ENCODE measurements at regions not wholly inside any gene's neighbourhood (a gene's known extent, or its start where the extent isn't known, plus 50 kb on each side); places are given as distances from the start of the nearest gene placed in this dataset.

- TF ChIP-seq CTCF (IDR thresholded peaks at IDR 0.05; ENCODE audit: extremely low read depth, insufficient read depth, missing control alignments) = no peak
- in situ Hi-C loops (cut with MboI; ENCODE audit: low pct_unique_long_range_greater_than_20kb, low sequenced_read_pairs, unreplicated experiment) = no loop called here
- DNase-seq (ENCODE audit: low spot score) = no peak
Measured at GRCh38 chr12:127241072-127241817, 1025.7 kb upstream of the TMEM132C start.

GRCh38 chr12:127245009-127245408 is 1022.0 kb upstream of the TMEM132C start:
- TF ChIP-seq CTCF (IDR thresholded peaks at IDR 0.05; ENCODE audit: extremely low read depth, insufficient read depth, missing control alignments) = no peak
- no peak for DNase-seq (ENCODE audit: low spot score)
- in situ Hi-C loops (cut with MboI; ENCODE audit: low pct_unique_long_range_greater_than_20kb, low sequenced_read_pairs, unreplicated experiment) = no loop called here

GRCh38 chr12:127245437-127245836 is 1021.5 kb upstream of the TMEM132C start:
- in situ Hi-C loops (cut with MboI; ENCODE audit: low pct_unique_long_range_greater_than_20kb, low sequenced_read_pairs, unreplicated experiment) = no loop called here
- DNase-seq (ENCODE audit: low spot score) = no peak
- no peak for TF ChIP-seq CTCF (IDR thresholded peaks at IDR 0.05; ENCODE audit: extremely low read depth, insufficient read depth, missing control alignments)

GRCh38 chr12:127247937-127248336 is 1019.0 kb upstream of the TMEM132C start:
- in situ Hi-C loops (cut with MboI; ENCODE audit: low pct_unique_long_range_greater_than_20kb, low sequenced_read_pairs, unreplicated experiment) = no loop called here
- no peak for TF ChIP-seq CTCF (IDR thresholded peaks at IDR 0.05; ENCODE audit: extremely low read depth, insufficient read depth, missing control alignments)
- no peak for DNase-seq (ENCODE audit: low spot score)

GRCh38 chr12:127249428-127249827 is 1017.5 kb upstream of the TMEM132C start:
- in situ Hi-C loops (cut with MboI; ENCODE audit: low pct_unique_long_range_greater_than_20kb, low sequenced_read_pairs, unreplicated experiment) = no loop called here
- no peak for DNase-seq (ENCODE audit: low spot score)
- no peak for TF ChIP-seq CTCF (IDR thresholded peaks at IDR 0.05; ENCODE audit: extremely low read depth, insufficient read depth, missing control alignments)

- in situ Hi-C loops (cut with MboI; ENCODE audit: low pct_unique_long_range_greater_than_20kb, low sequenced_read_pairs, unreplicated experiment) = no loop called here
- DNase-seq (ENCODE audit: low spot score) = no peak
- TF ChIP-seq CTCF (IDR thresholded peaks at IDR 0.05; ENCODE audit: extremely low read depth, insufficient read depth, missing control alignments) = no peak
Measured at GRCh38 chr12:127253797-127254327, 1013.1 kb upstream of the TMEM132C start.

All from GM13977 (cell line).